AML-193 (cell line): ENCODE measurements at regions not wholly inside any gene's neighbourhood (a gene's known extent, or its start where the extent isn't known, plus 50 kb on each side); places are given as distances from the start of the nearest gene placed in this dataset.
"Not testable (repeated sequence)": the region's sequence is repeated elsewhere in the genome, so short reads cannot be mapped to it uniquely, and the experiment has no call there.

Source experiments
- DNase-seq, 2 experiments: peaks; one replicate each; lab custom pipeline; 2025; lab: John Stamatoyannopoulos, UW

DNA sequence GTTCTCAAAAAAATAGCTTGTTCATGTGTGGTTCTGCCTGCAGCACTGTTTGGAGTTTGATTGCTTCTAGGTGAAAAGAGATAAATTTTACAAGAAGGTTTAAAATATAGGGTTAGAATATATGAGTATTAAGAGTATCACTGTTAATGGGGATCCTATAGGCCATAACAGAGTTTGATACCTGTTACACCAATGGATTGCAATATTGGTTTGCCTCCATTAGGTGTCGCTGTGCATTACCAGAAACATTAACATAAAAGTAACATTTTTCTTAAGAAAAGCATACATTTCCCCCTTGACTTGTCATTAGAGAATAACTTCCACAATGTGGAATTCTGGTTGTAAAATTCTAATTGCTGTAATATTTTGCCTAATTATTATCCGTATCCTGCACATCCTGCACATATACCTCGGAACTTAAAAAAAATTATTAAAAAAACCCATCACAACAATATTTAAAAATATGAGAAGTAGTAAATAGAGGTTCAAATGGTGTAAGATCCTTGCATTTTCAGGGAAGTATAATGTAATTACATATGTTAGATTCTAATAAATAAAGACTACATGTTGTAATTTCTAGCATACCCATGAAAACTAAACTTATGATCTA, 63.0 kb downstream of the CYP4A11 start:
- peak; percentile 3 to 9 for DNase-seq

DNA sequence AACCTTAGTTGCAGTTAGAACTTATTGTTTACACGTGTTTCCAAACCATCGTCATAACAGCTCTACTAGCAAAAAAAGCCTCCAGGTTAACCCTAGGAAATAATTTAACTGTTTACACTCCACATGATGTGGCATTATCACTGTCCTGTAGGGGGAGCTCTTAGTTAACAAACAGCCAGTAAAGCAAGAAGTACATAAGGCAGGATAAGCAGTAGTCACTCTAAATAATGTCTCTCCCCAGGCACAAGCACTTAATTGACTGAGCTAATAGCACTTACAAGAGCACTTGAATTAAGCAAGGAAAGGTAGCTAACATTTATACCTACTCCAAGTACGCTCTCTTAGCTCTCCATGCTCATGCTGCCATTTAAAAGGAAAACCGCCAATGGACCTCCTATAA, 65.2 kb downstream of the CYP4A11 start:
- DNase-seq = not testable (repeated sequence)
